ENCODE measurements at regions not wholly inside any gene's neighbourhood (a gene's known extent, or its start where the extent isn't known, plus 50 kb on each side); places are given as distances from the start of the nearest gene placed in this dataset.

- TF ChIP-seq HDAC2 (IDR thresholded peaks at IDR 0.05; ENCODE audit: borderline replicate concordance in 1 of 2, low read depth in 2 of 2, low read length in 2 of 2): no peak
- TF ChIP-seq GTF2F1 (IDR thresholded peaks at IDR 0.05; ENCODE audit: borderline replicate concordance, low read depth, low read length): no peak
- no peak for TF ChIP-seq POLR2A (IDR thresholded peaks at IDR 0.05; ENCODE audit: control extremely low read depth in 1 of 2, low read depth in 2 of 2, low read length in 2 of 2)
- no peak for TF ChIP-seq ATF2 (IDR thresholded peaks at IDR 0.05; ENCODE audit: low read length)
Measured at GRCh38 chr12:115030017-115030416, 346.0 kb upstream of the TBX3 start (continued).

Measured in H1 (cell line).